ENCODE measurements at regions not wholly inside any gene's neighbourhood (a gene's known extent, or its start where the extent isn't known, plus 50 kb on each side); places are given as distances from the start of the nearest gene placed in this dataset.

- TF ChIP-seq POLR2AphosphoS5 (IDR thresholded peaks at IDR 0.05): no peak
- TF ChIP-seq CTCF (IDR thresholded peaks at IDR 0.05): no peak
These were observed 74.4 kb upstream of the TRIB2 start for GRCh38 chr2:12642332-12642731.
